Endothelial cell of umbilical vein (primary cell): ENCODE measurements at regions not wholly inside any gene's neighbourhood (a gene's known extent, or its start where the extent isn't known, plus 50 kb on each side); places are given as distances from the start of the nearest gene placed in this dataset.

Experiments used
- BruUV-seq: library from RNA; stranded (reverse); fragments of 400-500 nt; replicated peaks from 2 replicates; lab custom pipeline; 2021; lab: Mats Ljungman, UMichigan
- CTCF ChIA-PET: fragments of 300-600, 350-600 bp; sonication (Branson Sonifier 250); formaldehyde crosslinking; loops from one replicate; lab custom pipeline; 2021; ENCODE audit warnings: antibody characterized with exemption, inconsistent platforms; lab: Charles Lee
- POLR2A ChIA-PET: fragments of 300-600, 350-600 bp; sonication (Branson Sonifier 250); formaldehyde crosslinking; loops from one replicate; lab custom pipeline; 2021; ENCODE audit warnings: antibody characterized with exemption, inconsistent platforms; lab: Charles Lee
- DNase-seq: peaks from one replicate; pipeline ENCODE4 v3.0.0-alpha.2; 2011; ENCODE audit warnings: low read depth, low spot score
- FAIRE-seq: peaks from 2 replicates; lab custom pipeline; 2011; peaks lifted over from hg19 to GRCh38; lab: Jason Lieb, UNC
- H2AFZ ChIP-seq: 2 replicates; pipeline ENCODE4 v1.6.0; 2012; ENCODE audit warnings: low read depth, low read length, control low read depth, inconsistent platforms
- H3K27ac ChIP-seq: 2 replicates; pipeline ENCODE4 v1.5.1; 2011; ENCODE audit warnings: low read depth, mild to moderate bottlenecking, control low read depth, low read length, moderate library complexity; ENCODE audit not compliant: insufficient read depth
- H3K27me3 ChIP-seq, 2 experiments: 2 replicates each; pipeline versions ENCODE4 v1.6.0 to v1.6.1; 2011; ENCODE audit warnings: low read length in 2 of 2, mixed read lengths in 1 of 2; ENCODE audit not compliant: control insufficient read depth in 2 of 2, insufficient read depth in 2 of 2
- H3K36me3 ChIP-seq, 2 experiments: 2 replicates in 1 of 2; 3 replicates in 1 of 2; pipeline ENCODE4 v1.5.1; 2011; ENCODE audit warnings: low read length in 2 of 2, mild to moderate bottlenecking in 1 of 2, moderate library complexity in 1 of 2; ENCODE audit not compliant: control insufficient read depth in 2 of 2, insufficient read depth in 2 of 2; ENCODE audit errors: extremely low read depth in 1 of 2
- H3K4me1 ChIP-seq: 3 replicates; pipeline ENCODE4 v1.5.1; 2011; ENCODE audit warnings: mild to moderate bottlenecking, low read length; ENCODE audit not compliant: control insufficient read depth, insufficient read depth; ENCODE audit errors: extremely low read depth
- H3K4me2 ChIP-seq: 2 replicates; pipeline ENCODE4 v1.6.1; 2011; ENCODE audit warnings: low read length, control low read depth, mixed read lengths; ENCODE audit not compliant: insufficient read depth
- H3K4me3 ChIP-seq, 3 experiments: fragments of 200-600 bp in 1 of 3; sonication (generic), shearing (Covaris generic) in 1 of 3; replicated peaks in 1 of 3; 2 replicates each; pipeline ENCODE4 v1.5.1; 2011 to 2016; ENCODE audit warnings: control low read depth in 3 of 3, low read length in 3 of 3, mild to moderate bottlenecking in 2 of 3, inconsistent platforms in 1 of 3, low read depth in 1 of 3, moderate library complexity in 1 of 3; ENCODE audit not compliant: insufficient read depth in 1 of 3
- H3K79me2 ChIP-seq: 2 replicates; pipeline ENCODE4 v1.6.0; 2012; ENCODE audit warnings: low read length, inconsistent platforms; ENCODE audit not compliant: control insufficient read depth, insufficient read depth
- H3K9ac ChIP-seq: replicated peaks from 2 replicates; pipeline ENCODE3; 2011; ENCODE audit warnings: low read length, control low read depth; ENCODE audit not compliant: insufficient read depth; ENCODE audit errors: extremely low read depth
- H3K9me1 ChIP-seq: replicated peaks from 3 replicates; pipeline ENCODE4 v1.6.0; 2011; ENCODE audit warnings: mild to moderate bottlenecking, low read length; ENCODE audit not compliant: control insufficient read depth, insufficient read depth; ENCODE audit errors: extremely low read depth
- H3K9me3 ChIP-seq: replicated peaks from 2 replicates; pipeline ENCODE4 v1.5.1; 2012; ENCODE audit warnings: low read length, inconsistent platforms; ENCODE audit not compliant: control insufficient read depth, insufficient read depth
- H4K20me1 ChIP-seq: replicated peaks from 2 replicates; pipeline ENCODE3; 2011; ENCODE audit warnings: mild to moderate bottlenecking, low read length; ENCODE audit not compliant: control insufficient read depth, insufficient read depth; ENCODE audit errors: extremely low read depth
- EZH2 ChIP-seq: IDR thresholded peaks from 2 replicates; pipeline ENCODE4 v1.6.1; 2012; ENCODE audit warnings: borderline replicate concordance, low read depth, mild to moderate bottlenecking, moderate library complexity, low read length, inconsistent platforms; ENCODE audit not compliant: severe bottlenecking
- FOS ChIP-seq: IDR thresholded peaks from 2 replicates; pipeline ENCODE4 v1.6.1; 2011; ENCODE audit warnings: mild to moderate bottlenecking, low read length, moderate library complexity, borderline replicate concordance; ENCODE audit not compliant: insufficient read depth
- GATA2 ChIP-seq: IDR thresholded peaks from 2 replicates; pipeline ENCODE4 v1.7.0; 2011; ENCODE audit warnings: low read depth, mild to moderate bottlenecking, moderate library complexity, mixed read lengths, low read length; ENCODE audit not compliant: insufficient read length, insufficient read depth
- JUN ChIP-seq: IDR thresholded peaks from 2 replicates; pipeline ENCODE4 v1.6.1; 2011; ENCODE audit warnings: borderline replicate concordance, low read depth; ENCODE audit not compliant: insufficient read length, insufficient read depth
- MYC ChIP-seq: IDR thresholded peaks from one replicate; pipeline ENCODE4 v1.6.1; 2011; ENCODE audit warnings: mild to moderate bottlenecking, low read depth, low read length
- POLR2A ChIP-seq: IDR thresholded peaks from 2 replicates; pipeline ENCODE4 v1.6.1; 2012; ENCODE audit warnings: low read depth, mild to moderate bottlenecking, control low read depth, low read length
- POLR2AphosphoS5 ChIP-seq: IDR thresholded peaks from 2 replicates; pipeline ENCODE4 v1.6.1; 2012; ENCODE audit warnings: low read depth, mild to moderate bottlenecking, control low read depth, low read length, moderate library complexity; ENCODE audit not compliant: insufficient read depth
- dilution Hi-C: fragments of 300-500 bp; cut with MboI; formaldehyde crosslinking; loops from one replicate; pipeline ENCODE4 v1.15.0; 2019; ENCODE audit warnings: low sequenced_read_pairs; ENCODE audit not compliant: extremely low pct_ligation_motif_present
- intact Hi-C: fragments of 100-400 bp; cut with micrococcal nuclease; formaldehyde crosslinking; loops from one replicate; pipeline ENCODE4 v1.10.0; 2022
- TF ChIP-seq, protein P1 (sequence below): IDR thresholded peaks from 2 replicates; pipeline ENCODE4 v1.6.1; 2011; ENCODE audit not compliant: insufficient read depth, insufficient read length
- TF ChIP-seq, protein P2 (sequence below), 2 donors: IDR thresholded peaks; 1 replicate in 1 of 2; 2 replicates in 1 of 2; pipeline ENCODE4 v1.5.1; 2011; ENCODE audit warnings: low read length in 2 of 2, mild to moderate bottlenecking in 2 of 2, moderate library complexity in 2 of 2, control low read depth in 1 of 2, inconsistent platforms in 1 of 2, low read depth in 1 of 2; ENCODE audit not compliant: insufficient read depth in 1 of 2; ENCODE audit errors: extremely low read depth in 1 of 2

DNA sequence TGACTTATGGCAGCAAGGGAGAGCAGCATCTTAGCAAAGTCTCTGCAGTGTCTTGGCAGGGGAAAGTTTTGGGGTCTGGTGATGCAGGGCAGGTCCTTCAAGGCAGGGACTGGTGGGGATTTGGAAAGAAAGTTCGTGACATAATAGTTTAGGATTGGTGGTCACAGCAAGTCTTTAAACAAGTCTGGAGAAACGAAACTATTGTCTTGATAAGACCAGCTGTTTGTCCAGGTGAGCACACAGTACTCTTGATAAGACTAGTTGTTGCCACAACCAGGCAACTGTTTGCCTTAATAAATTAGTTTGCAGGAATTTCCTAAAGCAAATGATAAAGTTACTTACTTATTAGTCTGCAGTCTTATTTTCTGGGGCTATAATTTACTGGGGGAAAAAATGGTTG is 136.1 kb downstream of the AKR1D1 start:
- Histone ChIP-seq H3K79me2 (no peaks in the 10 kb centered on the region), H2AFZ (no peak overlapping the region), H3K27ac (no peak overlapping the region), H3K36me3 (no peaks in the 10 kb centered on the region), H3K4me3 (no peak overlapping the region), H3K27me3 (no peaks in the 10 kb centered on the region), H3K4me1 (no peaks in the 10 kb centered on the region), H3K9me1 (no peaks in the 10 kb centered on the region), H4K20me1 (no peaks in the 10 kb centered on the region), H3K9ac (no peak overlapping the region), H3K9me3 (no peaks in the 10 kb centered on the region), H3K4me2 (no peak overlapping the region)
- TF ChIP-seq EZH2 (no peak), POLR2A (no peak), FOS (no peak), GATA2 (no peak), JUN (no peak), POLR2AphosphoS5 (no peak), MYC (no peak)
- TF ChIP-seq, protein P1, sequence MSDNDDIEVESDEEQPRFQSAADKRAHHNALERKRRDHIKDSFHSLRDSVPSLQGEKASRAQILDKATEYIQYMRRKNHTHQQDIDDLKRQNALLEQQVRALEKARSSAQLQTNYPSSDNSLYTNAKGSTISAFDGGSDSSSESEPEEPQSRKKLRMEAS, result no peak
- TF ChIP-seq, protein P2, sequence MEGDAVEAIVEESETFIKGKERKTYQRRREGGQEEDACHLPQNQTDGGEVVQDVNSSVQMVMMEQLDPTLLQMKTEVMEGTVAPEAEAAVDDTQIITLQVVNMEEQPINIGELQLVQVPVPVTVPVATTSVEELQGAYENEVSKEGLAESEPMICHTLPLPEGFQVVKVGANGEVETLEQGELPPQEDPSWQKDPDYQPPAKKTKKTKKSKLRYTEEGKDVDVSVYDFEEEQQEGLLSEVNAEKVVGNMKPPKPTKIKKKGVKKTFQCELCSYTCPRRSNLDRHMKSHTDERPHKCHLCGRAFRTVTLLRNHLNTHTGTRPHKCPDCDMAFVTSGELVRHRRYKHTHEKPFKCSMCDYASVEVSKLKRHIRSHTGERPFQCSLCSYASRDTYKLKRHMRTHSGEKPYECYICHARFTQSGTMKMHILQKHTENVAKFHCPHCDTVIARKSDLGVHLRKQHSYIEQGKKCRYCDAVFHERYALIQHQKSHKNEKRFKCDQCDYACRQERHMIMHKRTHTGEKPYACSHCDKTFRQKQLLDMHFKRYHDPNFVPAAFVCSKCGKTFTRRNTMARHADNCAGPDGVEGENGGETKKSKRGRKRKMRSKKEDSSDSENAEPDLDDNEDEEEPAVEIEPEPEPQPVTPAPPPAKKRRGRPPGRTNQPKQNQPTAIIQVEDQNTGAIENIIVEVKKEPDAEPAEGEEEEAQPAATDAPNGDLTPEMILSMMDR (IDR thresholded peaks at IDR 0.05; ENCODE audit: extremely low read depth in 1 of 2, insufficient read depth in 1 of 2, low read depth in 1 of 2, low read length in 2 of 2), result no peak
- ChIA-PET CTCF (no interaction called here), POLR2A (no interaction called here)
- intact Hi-C loops (no loop called here), dilution Hi-C loops (no loop called here)
- no TSS peak for BruUV-seq
- DNase-seq (no peak), FAIRE-seq (no peak)
